SK-N-SH (cell line): ENCODE measurements at regions not wholly inside any gene's neighbourhood (a gene's known extent, or its start where the extent isn't known, plus 50 kb on each side); places are given as distances from the start of the nearest gene placed in this dataset.

Experiments
- CTCF ChIA-PET: fragments of 300-600, 350-600 bp; formaldehyde crosslinking; extraction: SDS; loops from one replicate; lab custom pipeline; 2021; lab: Yijun Ruan, JAX
- POLR2A ChIA-PET: fragments of 350-600 bp; sonication (Branson Sonifier 250); formaldehyde crosslinking; extraction: SDS; loops from one replicate; lab custom pipeline; 2020; ENCODE audit warnings: antibody characterized with exemption, inconsistent platforms; lab: Yijun Ruan, JAX
- DNase-seq: peaks from one replicate; pipeline ENCODE4 v3.0.0; 2012
- H2AFZ ChIP-seq: fragments of 200-600 bp; sonication (generic); 2 replicates; pipeline ENCODE4 v1.8.1; 2016; ENCODE audit warnings: antibody characterized with exemption, mild to moderate bottlenecking, low read depth
- H3F3A ChIP-seq: fragments of 200-600 bp; sonication (generic); replicated peaks from 2 replicates; pipeline ENCODE3; 2016; ENCODE audit warnings: antibody characterized with exemption, mild to moderate bottlenecking; ENCODE audit not compliant: insufficient read depth
- H3K27ac ChIP-seq, 2 experiments: fragments of 200-500 bp in 1 of 2; fragments of 200-600 bp in 1 of 2; sonication (Bioruptor generic) in 1 of 2; sonication (generic), shearing (Covaris generic) in 1 of 2; 2 replicates each; pipeline versions ENCODE4 v1.5.1 to v1.6.1; 2014 to 2016; ENCODE audit warnings: low read depth in 2 of 2, inconsistent platforms in 1 of 2, low read length in 1 of 2, mild to moderate bottlenecking in 1 of 2, mixed read lengths in 1 of 2
- H3K27me3 ChIP-seq: fragments of 200-600 bp; sonication (generic), shearing (Covaris generic); 2 replicates; pipeline ENCODE4 v1.6.1; 2016; ENCODE audit warnings: mixed run types; ENCODE audit not compliant: insufficient read depth
- H3K36me3 ChIP-seq, 2 experiments: fragments of 200-500 bp in 1 of 2; fragments of 200-600 bp in 1 of 2; sonication (Bioruptor generic) in 1 of 2; sonication (generic) in 1 of 2; replicated peaks in 1 of 2; 2 replicates each; pipeline versions ENCODE3 to v1.5.1; 2014 to 2016; ENCODE audit warnings: low read length in 1 of 2, mild to moderate bottlenecking in 1 of 2; ENCODE audit not compliant: insufficient read depth in 2 of 2, control insufficient read depth in 1 of 2
- H3K4me1 ChIP-seq, 2 experiments: fragments of 200-500 bp in 1 of 2; fragments of 200-600 bp in 1 of 2; sonication (Bioruptor generic) in 1 of 2; sonication (generic), shearing (Covaris generic) in 1 of 2; 2 replicates each; pipeline versions ENCODE4 v1.5.1 to v1.6.1; 2014 to 2016; ENCODE audit warnings: low read depth in 1 of 2, low read length in 1 of 2, mixed run types in 1 of 2; ENCODE audit not compliant: insufficient read depth in 2 of 2, control insufficient read depth in 1 of 2
- H3K4me2 ChIP-seq: fragments of 200-600 bp; sonication (generic), shearing (Covaris generic); 2 replicates; pipeline ENCODE4 v1.6.1; 2017; ENCODE audit warnings: mixed run types
- H3K4me3 ChIP-seq, 2 experiments: fragments of 200-500 bp in 1 of 2; fragments of 200-600 bp in 1 of 2; sonication (Bioruptor generic) in 1 of 2; sonication (generic), shearing (Covaris generic) in 1 of 2; 2 replicates each; pipeline versions ENCODE4 v1.5.1 to v1.8.1; 2014 to 2016; ENCODE audit warnings: low read depth in 2 of 2, inconsistent platforms in 1 of 2, low read length in 1 of 2, mild to moderate bottlenecking in 1 of 2, mixed read lengths in 1 of 2, moderate library complexity in 1 of 2
- H3K79me2 ChIP-seq: fragments of 200-600 bp; sonication (generic); 2 replicates; pipeline ENCODE4 v1.8.1; 2017; ENCODE audit warnings: mild to moderate bottlenecking; ENCODE audit not compliant: insufficient read depth
- H3K9ac ChIP-seq: fragments of 200-600 bp; sonication (generic); 2 replicates; pipeline ENCODE4 v1.6.1; 2017; ENCODE audit warnings: mixed run types
- H3K9me2 ChIP-seq: fragments of 200-600 bp; sonication (generic); 2 replicates; pipeline ENCODE4 v1.6.1; 2017; ENCODE audit warnings: mixed run types
- H3K9me3 ChIP-seq: fragments of 200-600 bp; sonication (generic); 2 replicates; pipeline ENCODE4 v1.6.1; 2017; ENCODE audit warnings: mixed run types, mild to moderate bottlenecking, moderate library complexity
- H4K20me1 ChIP-seq: fragments of 200-600 bp; sonication (generic); 2 replicates; pipeline ENCODE4 v1.6.1; 2017; ENCODE audit warnings: mild to moderate bottlenecking, mixed run types; ENCODE audit not compliant: insufficient read depth
- CTCF ChIP-seq: fragments of 200-600 bp; sonication (generic); IDR thresholded peaks from 2 replicates; pipeline ENCODE4 v1.6.1; 2017; ENCODE audit warnings: antibody characterized with exemption, mild to moderate bottlenecking, moderate library complexity
- EZH2phosphoT487 ChIP-seq: fragments of 200-600 bp; sonication (generic); IDR thresholded peaks from 2 replicates; pipeline ENCODE4 v1.6.1; 2017; ENCODE audit warnings: low read depth, mixed run types, mild to moderate bottlenecking, antibody characterized with exemption, moderate library complexity, borderline replicate concordance
- FOSL2 ChIP-seq: IDR thresholded peaks from 2 replicates; pipeline ENCODE4 v1.4.0; 2012; ENCODE audit warnings: low read depth, mild to moderate bottlenecking, moderate library complexity, borderline replicate concordance
- FOXJ3 ChIP-seq: sonication (generic); formaldehyde crosslinking; IDR thresholded peaks from 2 replicates; pipeline ENCODE4 v1.5.1; 2020; ENCODE audit warnings: mild to moderate bottlenecking, missing genetic modification reagents
- FOXM1 ChIP-seq: IDR thresholded peaks from 2 replicates; pipeline ENCODE4 v1.4.0; 2012; ENCODE audit warnings: low read depth, mild to moderate bottlenecking
- JUND ChIP-seq: IDR thresholded peaks from 2 replicates; pipeline ENCODE4 v1.4.0; 2012
- NRF1 ChIP-seq: IDR thresholded peaks from 2 replicates; pipeline ENCODE4 v1.6.1; 2012; ENCODE audit warnings: low read depth, mild to moderate bottlenecking, low read length
- RAD21 ChIP-seq: IDR thresholded peaks from 2 replicates; pipeline ENCODE4 v1.6.1; 2012; ENCODE audit warnings: mild to moderate bottlenecking, low read length
- RCOR1 ChIP-seq: fragments of 150-350 bp; IDR thresholded peaks from 2 replicates; pipeline ENCODE4 v1.6.1; 2017; ENCODE audit warnings: antibody characterized with exemption, low read length
- SIN3A ChIP-seq: IDR thresholded peaks from 2 replicates; pipeline ENCODE4 v1.6.1; 2012; ENCODE audit warnings: low read depth, mild to moderate bottlenecking, low read length, moderate library complexity, borderline replicate concordance
- SMC3 ChIP-seq: IDR thresholded peaks from 2 replicates; pipeline ENCODE4 v1.6.1; 2012; ENCODE audit warnings: low read depth, low read length, improper control_type of control experiment
- ZBTB33 ChIP-seq: IDR thresholded peaks from 2 replicates; pipeline ENCODE4 v1.4.0; 2012; ENCODE audit warnings: low read depth, borderline replicate concordance
- WGBS: methylation state at CpG from one replicate; pipeline ENCODE4 v1.1.6; 2017; ENCODE audit warnings: low lambda C conversion rate; 5-methylcytosine and 5-hydroxymethylcytosine counted together
- TF ChIP-seq, protein P1 (sequence below): IDR thresholded peaks from 2 replicates; pipeline ENCODE4 v1.6.1; 2012; ENCODE audit warnings: mild to moderate bottlenecking, low read depth, low read length, moderate library complexity
- TF ChIP-seq, protein P2 (sequence below): IDR thresholded peaks from 2 replicates; pipeline ENCODE4 v1.4.0; 2012; ENCODE audit warnings: low read depth

- H3K4me2 ChIP-seq = no peak overlapping the region
- H3K4me1 ChIP-seq = peaks cover 0 to 3% of the 10 kb centered on the region in 2 experiments; a peak in 1 of 4 replicates
Observed at GRCh38 chr11:37451903-37452302, 853.9 kb upstream of the RAG2 start.

DNA sequence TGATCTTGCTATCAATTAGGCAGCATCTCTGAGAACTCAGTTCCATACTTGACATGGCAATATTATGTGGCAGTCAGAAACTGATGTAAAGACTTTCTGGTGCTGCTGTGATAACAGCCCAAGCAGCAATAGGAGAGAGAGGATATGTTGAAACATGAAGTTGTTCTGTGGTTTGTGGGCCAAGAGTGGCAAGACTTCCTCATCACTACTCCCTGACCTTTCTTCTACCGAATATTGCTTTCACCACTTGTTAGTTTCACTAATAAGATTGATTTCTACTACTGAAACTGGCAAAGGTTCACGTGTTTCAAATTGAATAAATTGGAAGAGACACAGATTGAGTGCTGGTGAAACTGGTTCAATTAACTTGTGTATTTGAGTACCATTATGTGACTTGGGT lies 852.6 kb upstream of the RAG2 start:
- no peaks in the 10 kb centered on the region for H3K9me2 ChIP-seq
- H4K20me1 ChIP-seq = no peaks in the 10 kb centered on the region
- H3K36me3 ChIP-seq = no peaks in the 10 kb centered on the region
- H3K27me3 ChIP-seq = no peaks in the 10 kb centered on the region
- CTCF ChIA-PET = interaction anchor here (1.3 kb wide), 1 partner anchor 1341 kb away, joined by 4 read pairs; no protein-coding TSS in a partner anchor
- no peak overlapping the region for H3K4me2 ChIP-seq
- no peak overlapping the region for H3K4me3 ChIP-seq
- peaks cover 0 to 9% of the 10 kb centered on the region in 2 experiments; a peak in 1 of 4 replicates for H3K4me1 ChIP-seq
- POLR2A ChIA-PET = no interaction called here
- H3K9me3 ChIP-seq = no peaks in the 10 kb centered on the region
- H3K79me2 ChIP-seq = no peaks in the 10 kb centered on the region
- no peak overlapping the region for H3K9ac ChIP-seq
- no peaks in the 10 kb centered on the region for H3F3A ChIP-seq
- no peak overlapping the region for H2AFZ ChIP-seq
- no peak for DNase-seq
- TF ChIP-seq FOXJ3 (CRISPR knock-in tag) (no peak), NRF1 (no peak)
- no peak overlapping the region for H3K27ac ChIP-seq
- WGBS = 32% methylated on average over 2 of the region's 2 CpGs

More at GRCh38 chr11:37451903-37452302, 853.9 kb upstream of the RAG2 start:
- no peak for TF ChIP-seq JUND
- no peak overlapping the region for H3K9ac ChIP-seq
- H3K36me3 ChIP-seq = no peaks in the 10 kb centered on the region
- H2AFZ ChIP-seq = no peak overlapping the region
- no peaks in the 10 kb centered on the region for H3K9me2 ChIP-seq
- ChIA-PET POLR2A (no interaction called here), CTCF (interaction anchor here (0.8 to 1.3 kb wide), 2 partner anchors 1339 kb away, joined by 4 to 5 read pairs; no protein-coding TSS in a partner anchor)
- no peak for DNase-seq
- H3F3A ChIP-seq = no peaks in the 10 kb centered on the region
- no peaks in the 10 kb centered on the region for H3K79me2 ChIP-seq
- H3K9me3 ChIP-seq = no peaks in the 10 kb centered on the region
- H3K27me3 ChIP-seq = no peaks in the 10 kb centered on the region
- no peak overlapping the region for H3K4me3 ChIP-seq
- no peaks in the 10 kb centered on the region for H4K20me1 ChIP-seq
- H3K27ac ChIP-seq = no peak overlapping the region

- no peaks in the 10 kb centered on the region for H3K36me3 ChIP-seq
- peak overlapping the region; percentile 38; the same call in 1 of the 2 replicates for H2AFZ ChIP-seq
- no peaks in the 10 kb centered on the region for H3K27me3 ChIP-seq
- CTCF ChIA-PET = interaction anchor here (0.9 to 1.8 kb wide), 3 partner anchors 17 to 1342 kb away, joined by 4 to 6 read pairs (median 5); no protein-coding TSS in a partner anchor
- no peaks in the 10 kb centered on the region for H3K9me3 ChIP-seq
- H3K79me2 ChIP-seq = no peaks in the 10 kb centered on the region
- POLR2A ChIA-PET = no interaction called here
- no peak for TF ChIP-seq RCOR1
- no peak for TF ChIP-seq SIN3A
- TF ChIP-seq, protein P1, sequence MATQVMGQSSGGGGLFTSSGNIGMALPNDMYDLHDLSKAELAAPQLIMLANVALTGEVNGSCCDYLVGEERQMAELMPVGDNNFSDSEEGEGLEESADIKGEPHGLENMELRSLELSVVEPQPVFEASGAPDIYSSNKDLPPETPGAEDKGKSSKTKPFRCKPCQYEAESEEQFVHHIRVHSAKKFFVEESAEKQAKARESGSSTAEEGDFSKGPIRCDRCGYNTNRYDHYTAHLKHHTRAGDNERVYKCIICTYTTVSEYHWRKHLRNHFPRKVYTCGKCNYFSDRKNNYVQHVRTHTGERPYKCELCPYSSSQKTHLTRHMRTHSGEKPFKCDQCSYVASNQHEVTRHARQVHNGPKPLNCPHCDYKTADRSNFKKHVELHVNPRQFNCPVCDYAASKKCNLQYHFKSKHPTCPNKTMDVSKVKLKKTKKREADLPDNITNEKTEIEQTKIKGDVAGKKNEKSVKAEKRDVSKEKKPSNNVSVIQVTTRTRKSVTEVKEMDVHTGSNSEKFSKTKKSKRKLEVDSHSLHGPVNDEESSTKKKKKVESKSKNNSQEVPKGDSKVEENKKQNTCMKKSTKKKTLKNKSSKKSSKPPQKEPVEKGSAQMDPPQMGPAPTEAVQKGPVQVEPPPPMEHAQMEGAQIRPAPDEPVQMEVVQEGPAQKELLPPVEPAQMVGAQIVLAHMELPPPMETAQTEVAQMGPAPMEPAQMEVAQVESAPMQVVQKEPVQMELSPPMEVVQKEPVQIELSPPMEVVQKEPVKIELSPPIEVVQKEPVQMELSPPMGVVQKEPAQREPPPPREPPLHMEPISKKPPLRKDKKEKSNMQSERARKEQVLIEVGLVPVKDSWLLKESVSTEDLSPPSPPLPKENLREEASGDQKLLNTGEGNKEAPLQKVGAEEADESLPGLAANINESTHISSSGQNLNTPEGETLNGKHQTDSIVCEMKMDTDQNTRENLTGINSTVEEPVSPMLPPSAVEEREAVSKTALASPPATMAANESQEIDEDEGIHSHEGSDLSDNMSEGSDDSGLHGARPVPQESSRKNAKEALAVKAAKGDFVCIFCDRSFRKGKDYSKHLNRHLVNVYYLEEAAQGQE = no peak
- TF ChIP-seq, protein P2, sequence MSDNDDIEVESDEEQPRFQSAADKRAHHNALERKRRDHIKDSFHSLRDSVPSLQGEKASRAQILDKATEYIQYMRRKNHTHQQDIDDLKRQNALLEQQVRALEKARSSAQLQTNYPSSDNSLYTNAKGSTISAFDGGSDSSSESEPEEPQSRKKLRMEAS = no peak
- TF ChIP-seq SMC3 = peak; percentile 54
- no peak for TF ChIP-seq FOSL2
- no peak for TF ChIP-seq ZBTB33
- no peak for TF ChIP-seq EZH2phosphoT487
- no peak for TF ChIP-seq NRF1
- TF ChIP-seq CTCF = peak; percentile 72
- TF ChIP-seq RAD21 = peak; percentile 75
- TF ChIP-seq FOXM1 = no peak
- TF ChIP-seq, all 33 proteins: peak for 3
- H3K4me1 ChIP-seq = peaks cover 0 to 9% of the 10 kb centered on the region in 2 experiments; a peak in 1 of 4 replicates
- peak; percentile 10 for DNase-seq
- no peaks in the 10 kb centered on the region for H4K20me1 ChIP-seq
- no peaks in the 10 kb centered on the region for H3F3A ChIP-seq
- WGBS = 40% methylated on average over 3 of the region's 3 CpGs
- H3K9ac ChIP-seq = no peak overlapping the region
- H3K9me2 ChIP-seq = no peaks in the 10 kb centered on the region
- H3K4me3 ChIP-seq = no peak overlapping the region; a peak in 1 of 4 replicates
- H3K4me2 ChIP-seq = no peak overlapping the region
- H3K27ac ChIP-seq = no peak overlapping the region
Observed at GRCh38 chr11:37449146-37449545, 851.1 kb upstream of the RAG2 start.
